Stimulated activated CD8-positive, alpha-beta memory T cell treated with anti-CD3 and anti-CD28 coated beads, Interleukin-7, amount 100 ng/mL, for 4 hours (primary cell): ENCODE measurements at regions not wholly inside any gene's neighbourhood (a gene's known extent, or its start where the extent isn't known, plus 50 kb on each side); places are given as distances from the start of the nearest gene placed in this dataset.

Experiments
- DNase-seq, 2 donors: peaks; one replicate each; pipeline ENCODE4 v3.0.0-alpha.2; 2020; ENCODE audit warnings: low read depth in 2 of 2

DNA sequence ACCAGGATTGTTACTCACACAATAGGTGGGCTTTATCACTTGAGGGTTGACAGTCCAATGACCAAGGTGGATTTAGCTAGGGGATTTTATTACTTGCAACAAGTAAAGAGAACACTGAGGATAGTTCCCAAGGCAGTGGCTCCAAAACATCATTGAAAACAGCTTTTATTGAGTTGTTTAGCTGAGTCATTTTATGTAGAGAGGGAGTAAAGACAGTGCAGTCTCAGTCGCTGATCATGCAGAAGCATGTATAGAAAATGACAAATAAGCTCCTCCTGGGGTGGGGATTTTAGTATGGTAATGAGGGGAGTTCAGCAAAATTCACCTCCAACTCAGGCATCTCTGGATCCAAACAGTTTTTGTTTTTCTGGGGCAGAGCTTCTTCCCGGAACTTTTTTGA, 163.0 kb upstream of the CCDC179 start:
- DNase-seq, result no peak

DNA sequence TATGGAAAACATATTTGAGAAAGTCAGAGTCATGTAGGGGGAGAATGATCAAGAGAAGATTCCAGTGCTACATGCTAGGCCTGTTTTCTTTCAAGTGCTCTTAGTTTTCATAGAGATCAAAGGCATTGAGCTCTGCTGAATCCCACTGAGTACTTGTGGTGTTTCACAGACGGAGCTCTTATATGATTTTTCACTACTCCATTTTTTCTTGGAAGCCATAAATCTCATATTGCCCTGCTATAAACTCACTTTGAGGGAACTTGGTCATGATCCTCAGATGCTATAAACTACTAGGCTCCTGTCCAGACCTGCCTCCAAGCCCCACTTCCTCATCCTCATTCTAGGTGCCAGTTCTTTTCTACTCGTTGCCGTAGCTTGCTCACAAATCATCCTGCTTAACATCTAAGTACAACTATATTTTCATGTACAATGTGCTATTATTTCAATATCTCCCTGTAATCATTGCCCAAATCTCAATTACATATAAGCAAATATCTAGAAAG, 180.8 kb upstream of the CCDC179 start:
- DNase-seq, result no peak

DNA sequence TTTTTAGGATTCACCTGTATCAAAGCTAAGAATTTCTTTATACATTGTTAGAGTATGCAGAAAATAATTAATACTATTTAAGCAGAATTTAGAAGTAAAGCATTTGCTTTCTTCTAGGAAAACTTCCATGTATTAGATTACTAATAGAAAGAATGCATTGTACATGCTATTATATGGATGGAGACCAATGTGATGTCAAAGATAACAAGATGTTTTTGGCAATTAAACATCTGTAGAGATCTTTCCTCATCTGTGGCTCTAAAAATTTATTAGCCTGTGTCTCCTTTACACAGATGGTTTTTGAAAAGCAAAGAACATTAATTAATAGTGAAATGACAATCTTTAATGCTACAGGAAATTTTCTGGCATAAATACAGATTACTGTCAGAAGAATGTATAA, 198.4 kb upstream of the CCDC179 start:
- DNase-seq, result no peak

DNA sequence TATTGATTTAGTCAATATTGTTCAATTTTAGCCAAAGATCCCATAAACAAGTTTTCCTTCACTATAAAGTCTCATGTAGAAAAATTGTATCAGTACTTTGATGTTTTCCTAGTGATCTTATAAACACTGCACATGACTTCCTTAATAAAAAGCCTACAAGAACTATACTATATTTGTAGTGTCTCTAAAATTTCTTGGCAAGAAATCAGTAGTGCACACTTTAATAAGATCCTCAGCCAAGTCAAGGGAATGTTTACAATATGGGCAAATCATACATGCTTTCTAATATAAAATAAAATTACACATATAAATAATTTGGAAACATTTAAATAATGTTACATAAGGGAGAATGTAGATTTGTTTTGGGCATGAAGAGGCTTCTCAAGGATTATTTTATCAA, 203.0 kb upstream of the CCDC179 start:
- DNase-seq, result no peak

DNA sequence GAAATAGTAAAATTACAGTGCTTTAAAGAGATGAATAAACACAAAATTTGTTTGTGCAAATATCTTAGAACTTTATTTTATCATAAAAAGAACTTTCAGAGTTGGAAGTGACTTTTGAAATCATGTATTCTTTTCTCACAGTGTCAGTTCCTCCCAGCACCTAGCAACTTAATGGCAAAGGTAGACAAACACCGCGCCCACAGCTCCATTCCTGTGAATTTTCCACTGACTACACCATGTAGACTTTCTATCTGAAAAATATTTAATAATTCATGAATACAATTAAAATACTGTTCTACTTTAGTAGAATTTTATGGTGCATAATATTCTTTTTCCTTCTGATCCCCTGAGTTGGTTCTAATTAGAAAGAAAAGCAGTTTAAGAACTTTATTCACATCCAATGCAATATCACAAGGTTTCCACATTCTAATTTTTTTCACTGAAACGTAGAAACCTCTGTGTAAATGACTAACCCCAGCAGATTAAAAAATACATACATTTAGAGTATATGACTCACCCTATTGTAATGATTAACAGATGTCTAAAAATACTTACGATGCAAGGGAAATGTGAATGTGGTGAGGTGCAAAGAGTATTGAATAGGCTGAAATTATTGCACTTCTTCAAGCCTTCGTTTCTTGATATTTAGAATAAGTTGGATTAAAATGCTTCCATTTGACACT, 218.2 kb upstream of the CCDC179 start:
- no peak for DNase-seq

DNA sequence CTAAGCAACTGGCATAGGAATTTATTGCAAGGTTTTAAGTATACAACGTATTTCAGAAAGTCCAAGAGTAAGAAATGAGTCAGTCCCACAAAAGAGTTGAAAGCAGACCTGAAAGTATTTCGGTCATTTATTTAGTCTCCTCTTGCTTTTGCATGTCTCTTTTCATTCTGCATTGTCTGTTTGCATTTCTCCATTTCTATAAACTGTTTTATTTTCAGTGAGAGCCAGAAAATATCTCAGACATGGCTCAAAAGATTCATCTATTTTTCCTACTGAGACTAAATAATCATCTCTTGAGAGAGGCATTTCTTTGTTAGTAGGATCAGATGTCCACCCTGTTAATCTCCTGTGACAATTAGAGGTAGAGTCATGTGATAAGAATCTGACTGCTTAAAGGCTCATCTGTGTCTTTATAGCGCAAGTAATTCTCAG, 219.1 kb upstream of the CCDC179 start:
- DNase-seq, result no peak

DNA sequence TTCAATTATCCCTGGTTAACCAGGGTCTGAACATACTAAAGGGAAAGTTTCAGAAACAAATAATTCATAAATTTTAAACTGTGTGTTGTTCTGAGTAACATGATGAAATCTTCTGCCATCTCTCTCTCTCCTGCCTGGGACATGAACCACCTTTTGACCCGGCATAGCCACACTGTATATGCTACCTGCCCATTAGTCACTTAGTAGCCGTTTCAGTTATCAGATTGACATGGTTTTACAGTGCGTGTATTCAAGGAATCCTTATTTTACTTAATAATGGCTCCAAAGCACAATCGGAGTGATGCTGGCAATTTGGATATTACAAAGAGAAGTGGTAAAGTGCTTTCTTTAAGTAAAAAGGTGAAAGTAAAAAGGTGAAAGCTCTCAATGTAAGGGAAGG, 227.1 kb upstream of the CCDC179 start:
- DNase-seq, result no peak

DNA sequence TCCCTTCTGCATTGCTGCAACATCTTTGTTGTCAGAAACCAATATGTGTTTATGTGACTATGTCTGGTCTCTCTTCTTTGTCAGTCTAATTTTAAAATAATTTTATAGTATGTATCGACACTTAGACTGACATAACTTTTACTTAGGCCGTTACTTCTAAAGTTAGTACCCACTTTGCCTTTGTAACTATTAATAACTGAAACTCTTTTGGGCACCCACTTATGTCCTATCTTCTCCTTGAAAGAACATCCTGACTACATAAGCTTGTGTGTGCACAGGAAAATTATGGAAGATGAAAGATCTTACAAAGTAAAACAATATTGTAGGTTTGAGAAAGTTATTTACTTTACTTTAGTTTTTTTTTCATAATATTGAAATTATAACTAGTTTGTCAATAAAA, 230.4 kb upstream of the CCDC179 start:
- no peak for DNase-seq

DNA sequence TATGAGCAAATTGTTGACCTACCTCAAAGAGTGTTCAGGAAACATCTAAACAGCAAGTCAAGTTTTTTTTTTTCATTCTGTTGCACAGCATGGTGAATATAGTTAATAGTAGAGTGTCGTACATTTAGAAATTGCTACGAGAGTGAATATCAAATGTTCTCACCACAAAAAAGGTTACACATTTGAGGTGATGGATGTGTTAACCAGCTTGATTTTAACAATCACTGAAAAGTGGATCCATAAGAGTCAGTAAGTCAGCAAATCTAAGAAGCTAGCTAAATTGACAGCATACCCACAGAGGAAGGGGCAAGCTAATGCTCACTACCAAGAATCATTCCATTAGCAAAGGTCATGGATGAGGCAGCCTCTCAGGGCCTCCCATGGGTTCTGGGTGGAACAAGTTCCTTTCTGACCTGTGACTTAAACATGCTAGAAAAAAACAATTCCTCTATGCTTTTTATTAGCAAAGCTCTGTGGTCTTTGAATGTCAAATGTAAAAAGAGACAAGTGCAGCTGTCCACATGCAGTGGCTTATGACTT, 235.4 kb upstream of the CCDC179 start:
- DNase-seq, result no peak

DNA sequence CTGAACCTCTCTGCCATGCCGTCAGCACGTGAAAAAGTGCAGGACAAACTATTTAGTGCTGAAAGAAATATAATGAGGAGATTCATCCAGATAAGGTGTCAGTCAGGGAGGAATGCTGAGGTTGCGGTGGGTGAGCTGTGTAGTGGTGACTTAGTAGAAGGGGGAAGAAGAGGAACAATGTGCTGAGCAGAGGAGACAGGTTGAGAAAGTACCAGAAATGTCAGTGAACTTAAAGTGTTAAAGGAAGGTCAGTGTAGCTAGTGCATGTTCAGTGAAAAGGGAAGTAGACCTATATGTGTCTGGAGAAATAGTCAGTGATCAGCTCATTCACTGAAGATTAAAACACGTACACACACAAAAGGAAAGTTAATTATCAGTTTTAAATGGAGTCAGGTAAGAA, 237.6 kb upstream of the CCDC179 start:
- DNase-seq, result no peak

DNA sequence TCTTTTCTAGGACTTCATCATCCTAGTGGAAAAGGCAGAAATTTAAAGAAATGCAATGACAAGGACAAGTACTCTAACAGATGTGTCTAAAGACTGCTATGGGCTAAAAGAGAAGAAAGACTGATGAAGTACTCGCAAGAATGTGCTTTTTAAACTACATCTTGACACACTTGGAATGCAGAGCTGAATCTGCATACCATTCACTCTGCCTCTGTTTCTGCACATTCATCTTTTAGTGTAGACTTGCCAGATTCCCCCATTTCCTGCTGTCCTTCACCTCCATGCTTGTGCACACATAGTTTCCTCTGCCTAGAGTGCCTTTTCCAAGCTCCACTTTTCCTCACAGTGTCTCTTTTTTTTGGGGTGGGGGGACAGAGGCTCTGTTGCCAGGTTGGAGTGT, 239.0 kb upstream of the CCDC179 start:
- DNase-seq, result no peak

DNA sequence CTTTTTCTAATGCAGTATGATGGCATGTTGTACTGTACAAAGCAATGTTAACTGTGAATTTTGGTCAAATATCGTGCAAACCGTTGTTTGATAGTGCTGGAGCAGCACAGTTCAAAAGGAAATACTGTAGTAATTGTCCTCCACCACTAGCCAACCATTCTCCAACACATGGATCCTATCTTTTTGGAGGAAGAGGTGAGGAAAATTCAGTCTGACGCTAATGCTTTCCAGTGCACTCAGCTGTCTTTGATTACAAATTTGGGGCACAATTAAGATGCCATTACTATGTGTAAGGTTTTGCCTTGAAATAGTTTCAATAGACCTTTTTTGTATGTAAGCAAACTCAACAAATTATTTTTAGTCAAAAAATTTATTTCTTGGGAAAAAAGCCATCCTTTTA, 240.5 kb upstream of the CCDC179 start:
- no peak for DNase-seq

DNA sequence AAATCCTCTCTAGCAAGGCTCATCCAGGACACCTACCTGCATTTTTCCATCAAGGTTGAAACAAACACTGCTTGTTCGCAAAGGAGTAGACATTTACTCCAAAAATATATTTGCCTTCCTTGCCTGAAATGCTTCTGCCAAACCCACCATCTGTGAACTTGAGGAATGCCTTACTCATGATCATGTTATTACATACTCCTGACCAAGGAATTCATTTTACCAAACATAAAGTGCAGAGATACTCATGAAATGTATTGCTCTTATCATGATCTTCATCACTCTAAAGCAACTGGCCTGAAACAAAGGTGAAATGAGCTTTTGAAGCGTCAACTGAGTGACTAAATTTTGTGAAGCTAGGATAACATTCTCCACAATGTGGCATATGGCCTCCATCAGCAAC, 243.1 kb upstream of the CCDC179 start:
- no peak for DNase-seq

DNA sequence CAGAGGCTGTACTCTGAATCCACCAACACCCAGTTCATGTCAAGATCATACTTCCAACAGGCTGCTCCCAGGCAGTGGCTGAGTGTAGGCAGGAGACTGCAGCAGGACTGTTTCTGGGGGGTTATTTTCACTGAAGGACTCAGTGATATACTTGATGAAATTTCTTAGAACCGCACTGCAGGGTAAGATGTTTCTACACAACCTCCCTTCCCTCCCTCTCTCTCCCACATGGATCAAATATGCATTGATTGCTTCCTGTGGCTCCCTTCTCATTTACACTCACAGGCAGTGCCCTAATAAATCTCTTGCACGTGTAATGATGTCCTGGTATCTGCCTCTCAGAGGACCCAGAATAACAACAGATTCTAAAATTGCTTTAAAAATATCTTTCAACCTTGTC, 251.3 kb upstream of the CCDC179 start:
- DNase-seq, result no peak

DNA sequence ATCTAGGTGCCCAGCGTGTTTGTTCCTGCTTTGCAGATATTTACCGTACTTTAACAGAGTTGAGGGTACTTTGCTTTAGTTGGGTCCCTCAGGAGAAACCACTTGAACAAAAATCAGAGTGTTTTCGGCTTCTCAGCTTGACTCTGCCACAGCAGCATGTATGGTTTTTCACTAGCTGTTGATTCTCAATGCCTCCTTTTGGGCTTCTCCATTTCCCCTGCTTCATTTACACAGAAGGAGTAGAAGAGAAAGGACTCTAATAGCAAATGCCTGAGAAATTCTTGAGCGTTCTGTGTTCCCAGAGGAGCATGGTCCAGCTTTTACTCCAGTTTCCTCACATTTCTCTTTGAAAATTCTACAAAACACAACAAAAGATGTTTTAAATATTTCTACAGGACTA, 252.1 kb upstream of the CCDC179 start:
- DNase-seq, result no peak

DNA sequence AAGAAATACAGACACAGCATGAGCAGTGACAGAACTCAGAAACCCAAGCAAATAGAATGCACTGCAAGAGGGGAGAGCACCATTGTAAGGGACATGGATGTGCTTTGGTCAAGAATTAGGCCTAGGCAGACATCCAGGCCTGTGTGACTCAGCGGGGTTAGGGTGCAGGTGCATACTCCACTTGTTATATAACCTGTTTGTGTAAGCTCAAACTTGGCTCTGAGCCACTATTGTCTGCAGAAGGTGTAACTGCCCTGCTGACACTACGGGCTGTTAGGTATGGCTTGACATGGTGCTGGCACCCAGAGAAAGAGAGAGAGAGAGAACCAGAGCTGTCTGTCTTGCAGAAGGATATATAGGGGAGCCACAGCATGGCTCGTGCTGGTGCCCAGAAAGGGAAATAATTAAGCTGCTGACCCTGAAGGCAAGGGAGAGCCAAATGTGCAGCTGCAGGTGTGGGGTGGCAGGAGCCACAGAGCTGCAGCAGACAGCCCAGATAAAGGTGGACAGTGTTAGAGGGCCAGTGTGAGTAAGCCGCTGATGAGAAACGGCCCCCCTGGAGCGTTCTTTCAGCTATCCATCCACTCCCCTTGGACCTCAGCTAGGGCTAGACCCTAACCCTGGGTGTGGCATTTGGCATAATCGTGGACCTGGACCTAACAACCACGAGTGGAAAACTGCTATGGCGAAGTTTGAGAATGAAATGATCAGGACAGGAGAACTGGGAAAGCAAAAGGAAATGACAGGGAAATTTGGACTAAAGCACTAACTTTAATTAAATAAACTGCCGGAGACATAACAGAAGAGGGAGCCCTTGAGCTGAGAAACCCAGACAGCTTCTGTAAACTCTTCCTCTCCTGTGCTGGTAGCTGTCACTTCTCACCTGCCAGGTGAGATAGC, 253.0 kb upstream of the CCDC179 start:
- no peak for DNase-seq

DNA sequence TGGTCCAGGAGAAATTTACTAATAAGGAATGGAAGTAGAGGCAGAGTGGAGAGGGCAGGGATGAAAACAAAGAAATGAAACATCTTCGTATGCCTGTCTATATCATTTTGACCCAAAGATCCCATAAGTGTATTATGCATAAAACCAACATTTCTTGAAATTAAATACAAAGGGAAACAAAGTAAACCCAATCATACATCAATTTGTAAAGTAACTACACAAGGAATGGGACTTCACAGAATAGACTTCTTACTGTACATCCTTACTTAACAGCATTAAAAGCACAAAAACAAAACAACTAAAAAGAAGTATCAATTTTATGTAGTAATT, 253.6 kb upstream of the CCDC179 start:
- no peak for DNase-seq

DNA sequence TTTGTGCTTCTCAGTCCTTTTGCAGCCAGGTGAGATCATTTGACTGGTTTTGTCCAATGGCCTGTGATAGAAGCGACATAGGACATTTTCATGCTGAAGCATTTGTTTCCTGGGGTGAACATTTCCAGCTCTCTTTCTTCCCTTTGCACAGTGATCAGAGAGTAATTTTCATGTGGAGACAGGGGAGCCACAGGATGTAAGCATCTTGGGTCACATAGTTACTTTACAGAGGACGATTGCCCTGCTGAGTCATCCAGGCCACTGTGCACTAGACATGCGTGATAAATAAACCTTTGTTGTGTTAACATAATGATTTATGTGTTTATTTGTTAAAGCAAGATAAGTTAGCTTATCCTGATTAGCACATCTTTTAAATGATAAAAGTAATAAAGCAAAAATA, 263.5 kb upstream of the CCDC179 start:
- no peak for DNase-seq

DNA sequence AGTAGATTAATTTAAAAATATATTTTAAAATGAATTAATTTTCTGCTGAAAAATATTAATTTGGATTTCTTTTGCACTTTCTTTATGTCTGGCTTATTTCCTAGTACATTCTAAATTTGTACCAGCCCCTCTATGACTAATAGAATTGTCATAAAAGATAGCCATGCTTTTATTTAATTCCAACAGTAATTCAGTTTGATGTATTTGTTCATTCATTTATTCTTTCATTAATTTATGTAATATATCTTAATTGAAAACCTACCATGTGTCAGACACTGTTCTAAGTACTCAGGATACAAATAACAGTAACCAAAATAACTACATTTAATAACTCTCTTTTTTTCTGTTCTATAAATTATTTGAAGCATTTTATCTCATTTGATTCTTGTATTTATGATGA, 264.0 kb upstream of the CCDC179 start:
- no peak for DNase-seq

DNA sequence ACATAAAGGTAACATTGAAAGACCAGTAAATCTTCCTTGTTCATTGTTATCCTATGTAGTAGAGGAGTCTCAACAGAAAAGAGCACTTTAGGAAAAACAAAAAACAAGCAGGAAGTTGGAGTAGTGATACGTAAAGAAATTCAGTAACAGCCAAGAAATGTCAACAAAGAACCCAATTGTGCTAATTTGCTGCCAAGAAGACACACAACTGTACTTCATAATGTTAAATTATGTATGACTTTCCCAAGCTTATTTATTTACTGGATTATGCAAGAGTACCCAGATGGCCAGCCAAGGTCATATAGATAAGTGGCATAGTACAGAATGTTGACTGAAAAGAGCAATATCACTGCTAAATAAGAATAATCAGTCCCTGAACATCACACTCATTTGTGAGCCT, 264.7 kb upstream of the CCDC179 start:
- DNase-seq, result no peak

DNA sequence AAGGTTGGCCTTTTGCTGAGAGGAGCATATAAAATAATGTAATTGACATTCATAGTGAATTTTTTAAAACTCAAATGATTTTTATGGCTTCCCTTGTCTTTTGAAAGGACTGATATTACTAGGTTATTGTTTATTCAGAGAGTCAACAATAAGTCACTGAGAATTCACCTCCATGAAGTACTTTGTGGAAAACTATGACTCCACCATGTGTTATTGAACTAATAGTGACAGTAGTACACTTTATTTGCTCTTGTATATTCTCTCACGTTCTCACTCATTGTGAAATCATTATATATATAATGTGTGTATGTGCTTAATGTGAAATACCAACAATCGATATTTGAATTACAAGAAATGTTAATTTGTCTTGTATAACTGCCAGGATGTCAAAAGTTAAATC, 267.4 kb upstream of the CCDC179 start:
- no peak for DNase-seq

DNA sequence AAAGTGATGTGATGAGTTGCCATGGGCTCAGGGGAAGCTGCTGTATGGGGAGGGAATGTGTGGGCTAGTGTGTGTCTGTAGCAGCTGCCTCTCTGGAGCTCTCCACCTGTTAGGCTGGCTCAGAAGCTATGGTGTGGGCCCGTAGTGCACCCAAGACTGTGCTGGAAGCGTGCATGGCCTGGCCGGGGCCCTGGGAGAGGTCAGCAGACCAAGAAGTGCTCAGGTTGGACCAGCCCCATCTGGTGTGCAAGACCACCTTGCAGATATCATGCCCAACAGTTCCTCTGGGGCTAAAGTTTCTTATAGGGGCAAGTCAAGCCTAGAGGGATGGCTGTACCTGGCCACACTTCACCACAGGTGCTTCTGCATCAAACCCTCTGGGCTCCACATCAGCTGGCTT, 274.4 kb upstream of the CCDC179 start:
- DNase-seq, result no peak

DNA sequence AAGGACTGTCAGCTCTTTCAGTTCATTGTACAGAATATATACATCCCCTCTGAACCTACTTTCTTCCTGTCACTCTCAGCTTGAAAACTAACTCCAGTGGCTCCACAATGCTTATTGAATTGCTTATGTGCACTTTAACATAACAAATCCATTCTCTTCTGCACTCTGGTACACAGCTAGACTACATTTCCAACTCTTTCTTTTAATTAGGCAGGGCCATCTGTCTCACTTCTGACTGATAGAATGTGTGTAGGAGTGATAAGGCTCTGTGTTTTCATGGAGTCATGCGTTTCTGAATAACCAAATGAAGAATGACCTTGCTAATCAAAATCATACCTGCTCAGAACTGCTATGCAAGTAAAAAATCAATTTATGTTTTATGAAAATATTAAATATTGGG, 278.5 kb upstream of the CCDC179 start:
- DNase-seq, result no peak
